NCI-H748 (cell line): ENCODE measurements at regions not wholly inside any gene's neighbourhood (a gene's known extent, or its start where the extent isn't known, plus 50 kb on each side); places are given as distances from the start of the nearest gene placed in this dataset.

Experiments
- DNase-seq: peaks from one replicate; lab custom pipeline; 2025; ENCODE audit not compliant: unreplicated experiment; lab: John Stamatoyannopoulos, UW

DNA sequence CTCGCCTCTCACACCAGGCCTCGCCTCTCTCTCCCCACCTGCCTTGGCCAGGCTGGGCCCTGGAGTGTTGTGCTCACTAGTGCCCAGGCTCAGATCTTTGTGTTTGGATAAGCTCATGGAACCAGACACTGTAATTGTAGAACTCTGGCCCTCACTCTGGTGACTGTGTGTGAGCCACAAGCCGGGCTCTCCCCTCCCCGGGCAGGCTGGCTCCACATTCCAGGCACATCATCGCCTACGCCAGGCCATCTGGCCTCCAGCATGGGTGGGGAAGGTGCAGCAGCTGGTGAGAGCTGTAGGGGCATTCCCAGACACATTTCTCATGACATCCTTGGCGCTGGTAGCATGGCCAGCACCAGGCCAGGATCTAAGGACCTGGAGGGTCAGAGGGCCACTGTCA lies 202.3 kb downstream of the RAB11FIP4 start:
- DNase-seq = no peak

DNA sequence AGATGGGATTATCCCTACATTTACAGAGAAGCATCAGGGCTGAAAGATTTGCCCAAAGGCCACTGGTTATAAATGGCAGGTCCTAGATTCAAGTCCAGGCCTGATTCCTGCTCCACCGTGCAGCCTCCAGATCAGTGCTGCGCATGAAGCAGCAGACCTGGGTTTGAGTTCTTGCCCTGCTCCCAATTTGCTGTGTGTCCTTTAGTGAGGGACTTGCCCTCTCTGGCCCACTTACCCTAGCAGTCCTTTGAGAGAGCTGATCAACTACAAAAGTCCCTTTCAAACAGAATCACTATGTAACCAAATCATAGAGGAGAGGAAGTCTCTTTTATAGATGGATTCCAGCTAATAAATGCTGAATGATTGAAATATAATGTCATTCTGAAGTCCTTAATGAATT lies 200.4 kb downstream of the RAB11FIP4 start:
- no peak for DNase-seq

DNA sequence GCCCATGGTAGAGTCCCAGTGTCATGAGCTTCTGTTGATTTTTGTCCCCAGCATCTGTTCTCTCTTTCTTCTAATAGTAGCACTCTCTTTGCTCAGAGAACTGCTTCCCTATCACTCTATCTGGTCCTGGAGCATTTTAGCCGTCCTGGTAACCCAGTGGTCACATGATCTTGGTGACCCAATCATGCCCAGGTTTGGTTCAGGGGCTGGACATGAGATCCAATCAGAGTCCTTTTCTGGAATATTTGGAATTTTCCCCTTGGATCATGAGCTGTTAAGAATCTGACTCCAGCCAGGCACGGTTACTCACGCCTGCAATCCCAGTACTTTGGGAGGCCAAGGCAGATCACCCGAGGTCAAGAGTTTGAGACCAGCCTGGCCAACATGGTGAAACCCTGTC lies 197.0 kb downstream of the RAB11FIP4 start:
- no peak for DNase-seq

DNA sequence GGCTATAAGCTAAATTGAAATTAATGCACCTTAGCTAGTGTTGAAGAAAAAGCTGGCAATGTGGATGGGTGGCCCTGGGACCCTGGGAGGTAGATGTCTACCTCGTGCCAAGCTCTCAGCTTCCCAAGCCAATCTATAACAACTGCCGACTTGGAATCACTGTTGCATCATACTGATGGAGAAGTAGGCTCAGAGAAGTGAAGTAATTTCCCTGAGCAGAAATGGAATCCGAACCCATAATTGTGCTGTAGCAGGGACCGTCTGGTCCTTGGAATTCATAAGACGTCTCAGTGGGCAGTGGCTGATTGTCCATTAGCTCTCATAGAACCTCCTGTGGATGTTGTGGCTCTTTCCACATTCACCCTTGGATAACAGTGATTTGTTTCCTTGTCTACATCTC lies 196.6 kb downstream of the RAB11FIP4 start:
- DNase-seq = no peak
